Fibroblast of skin of back (primary cell): ENCODE measurements at regions not wholly inside any gene's neighbourhood (a gene's known extent, or its start where the extent isn't known, plus 50 kb on each side); places are given as distances from the start of the nearest gene placed in this dataset.
"Not testable (repeated sequence)": the region's sequence is repeated elsewhere in the genome, so short reads cannot be mapped to it uniquely, and the experiment has no call there.

Experiments
- DNase-seq: peaks from one replicate; pipeline ENCODE4 v3.0.0-alpha.2; 2013

GRCh38 chr6:62819640-62820039 lies 391.6 kb upstream of the FKBP1C start:
- DNase-seq, result no peak

- DNase-seq, result no peak
Measured at GRCh38 chr6:62808565-62809293, 402.5 kb upstream of the FKBP1C start.

- no peak for DNase-seq
Measured at GRCh38 chr6:62805431-62805830, 405.8 kb upstream of the FKBP1C start.

GRCh38 chr6:62803094-62803493 lies 408.2 kb upstream of the FKBP1C start:
- no peak for DNase-seq

GRCh38 chr6:62797190-62797589 lies 414.1 kb upstream of the FKBP1C start:
- DNase-seq, result no peak

GRCh38 chr6:62775427-62776022 lies 435.7 kb upstream of the FKBP1C start:
- DNase-seq, result peak; percentile 1

GRCh38 chr6:62766174-62766573 lies 445.1 kb upstream of the FKBP1C start:
- DNase-seq, result not testable (repeated sequence)

GRCh38 chr6:62764841-62765240 lies 446.4 kb upstream of the FKBP1C start:
- DNase-seq, result no peak

- DNase-seq, result no peak
Measured at GRCh38 chr6:62763125-62763912, 447.9 kb upstream of the FKBP1C start.

- DNase-seq, result no peak
Measured at GRCh38 chr6:62746968-62747367, 460.9 kb upstream of the KHDRBS2 start.

- no peak for DNase-seq
Measured at GRCh38 chr6:62746161-62746560, 460.1 kb upstream of the KHDRBS2 start.

- no peak for DNase-seq
Measured at GRCh38 chr6:62740596-62740995, 454.6 kb upstream of the KHDRBS2 start.

- no peak for DNase-seq
Measured at GRCh38 chr6:62740171-62740570, 454.1 kb upstream of the KHDRBS2 start.

GRCh38 chr6:62737792-62738191 lies 451.8 kb upstream of the KHDRBS2 start:
- DNase-seq, result no peak

GRCh38 chr6:62721408-62721807 lies 435.4 kb upstream of the KHDRBS2 start:
- no peak for DNase-seq

- DNase-seq, result no peak
Measured at GRCh38 chr6:62716719-62717118, 430.7 kb upstream of the KHDRBS2 start.

- no peak for DNase-seq
Measured at GRCh38 chr6:62714112-62714511, 428.1 kb upstream of the KHDRBS2 start.

GRCh38 chr6:62711750-62712149 lies 425.7 kb upstream of the KHDRBS2 start:
- no peak for DNase-seq

GRCh38 chr6:62707914-62708313 lies 421.9 kb upstream of the KHDRBS2 start:
- no peak for DNase-seq

GRCh38 chr6:62707156-62707555 lies 421.1 kb upstream of the KHDRBS2 start:
- no peak for DNase-seq

GRCh38 chr6:62683063-62683462 lies 397.0 kb upstream of the KHDRBS2 start:
- no peak for DNase-seq

GRCh38 chr6:62681108-62681507 lies 395.1 kb upstream of the KHDRBS2 start:
- DNase-seq, result no peak

- DNase-seq, result no peak
Measured at GRCh38 chr6:62672989-62673388, 387.0 kb upstream of the KHDRBS2 start.
